Prostate gland (tissue), 2 donors: ENCODE measurements at regions not wholly inside any gene's neighbourhood (a gene's known extent, or its start where the extent isn't known, plus 50 kb on each side); places are given as distances from the start of the nearest gene placed in this dataset.
A peak's percentile ranks its signal among the peaks of the same experiment; 100 is the strongest.

ENCODE experiments used
- CTCF ChIP-seq, 4 experiments: fragments of 200-600 bp in 2 of 4; fragments of 450-650 bp in 2 of 4; sonication (generic) in 2 of 4; IDR thresholded peaks; 1 replicate in 3 of 4; 2 replicates in 1 of 4; pipeline ENCODE4 v1.5.1; 2016 to 2019; ENCODE audit warnings: antibody characterized with exemption in 4 of 4, mild to moderate bottlenecking in 2 of 4, moderate library complexity in 2 of 4
- POLR2AphosphoS5 ChIP-seq: sonication (generic); formaldehyde crosslinking; IDR thresholded peaks from one replicate; pipeline ENCODE4 v1.6.1; 2017; ENCODE audit warnings: antibody characterized with exemption

GRCh38 chr6:47097092-47097945 is 55.2 kb upstream of the ADGRF1 start:
- TF ChIP-seq CTCF (IDR thresholded peaks at IDR 0.05): peak; percentile 57 to 81 (median 68)
- TF ChIP-seq POLR2AphosphoS5: peak; percentile 72
